SH-SY5Y (cell line): ENCODE measurements at regions not wholly inside any gene's neighbourhood (a gene's known extent, or its start where the extent isn't known, plus 50 kb on each side); places are given as distances from the start of the nearest gene placed in this dataset.

ENCODE experiments used
- GATA2 ChIP-seq: IDR thresholded peaks from 2 replicates; pipeline ENCODE4 v1.6.1; 2011; ENCODE audit warnings: mild to moderate bottlenecking, low read depth, low read length
- GATA3 ChIP-seq: IDR thresholded peaks from 2 replicates; pipeline ENCODE4 v1.6.1; 2011; ENCODE audit warnings: low read depth, mild to moderate bottlenecking, low read length, moderate library complexity

DNA sequence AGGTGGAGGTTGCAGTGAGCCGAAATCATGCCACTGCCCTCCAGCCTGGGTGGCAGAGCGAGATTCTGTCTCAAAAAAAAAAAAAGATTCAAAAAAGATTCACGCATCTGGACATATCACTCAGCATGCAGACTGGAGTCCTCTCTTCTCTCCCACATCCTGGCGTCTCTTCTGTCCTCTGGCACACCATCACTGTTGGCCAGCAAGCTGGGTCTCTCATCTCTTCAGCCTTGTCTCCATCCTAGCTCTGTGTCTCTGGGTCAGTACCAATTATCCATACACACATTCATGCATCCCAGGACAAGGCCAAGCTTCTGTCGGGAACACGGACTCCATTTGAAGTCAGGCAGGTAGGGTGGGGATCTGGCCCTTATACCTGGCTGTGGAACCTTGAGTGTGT, 105.5 kb upstream of the MAP1LC3B2 start:
- TF ChIP-seq GATA2 (no peak), GATA3 (no peak)
